Omental fat pad (tissue), 3 donors: ENCODE measurements at regions not wholly inside any gene's neighbourhood (a gene's known extent, or its start where the extent isn't known, plus 50 kb on each side); places are given as distances from the start of the nearest gene placed in this dataset.

ENCODE experiments used
- ATAC-seq: fragments of 150-250 bp; one replicate; pipeline ENCODE4 v1.9.1; 2016; ENCODE audit warnings: mild to moderate bottlenecking, moderate library complexity; ENCODE audit not compliant: low FRiP score
- DNase-seq: peaks from one replicate; pipeline ENCODE4 v3.0.0-alpha.2; 2019; ENCODE audit warnings: low spot score
- CTCF ChIP-seq, 3 donors: fragments of 450-650 bp; IDR thresholded peaks; one replicate each; pipeline ENCODE4 v1.5.1; 2016 to 2017; ENCODE audit warnings: antibody characterized with exemption in 3 of 3, mild to moderate bottlenecking in 3 of 3, moderate library complexity in 2 of 3

GRCh38 chr9:134258332-134258731 is 67.9 kb upstream of the RXRA start:
- no peak for TF ChIP-seq CTCF (IDR thresholded peaks at IDR 0.05)
- DNase-seq, result no peak
- no peak for ATAC-seq

- TF ChIP-seq CTCF (IDR thresholded peaks at IDR 0.05), result no peak
- ATAC-seq (no peak), DNase-seq (no peak)
Observed at GRCh38 chr9:134258828-134259546, 67.3 kb upstream of the RXRA start.

- ATAC-seq, result no peak
- DNase-seq, result no peak
- TF ChIP-seq CTCF (IDR thresholded peaks at IDR 0.05), result no peak
Observed at GRCh38 chr9:134259708-134260107, 66.5 kb upstream of the RXRA start.

GRCh38 chr9:134260801-134261200 is 65.5 kb upstream of the RXRA start:
- no peak for TF ChIP-seq CTCF (IDR thresholded peaks at IDR 0.05)
- ATAC-seq, result no peak
- DNase-seq, result no peak

GRCh38 chr9:134262035-134262434 is 64.2 kb upstream of the RXRA start:
- ATAC-seq (no peak), DNase-seq (no peak)
- TF ChIP-seq CTCF (IDR thresholded peaks at IDR 0.05), result no peak

GRCh38 chr9:134263596-134263995 is 62.7 kb upstream of the RXRA start:
- TF ChIP-seq CTCF (IDR thresholded peaks at IDR 0.05), result no peak
- DNase-seq, result no peak
- ATAC-seq, result no peak

GRCh38 chr9:134264169-134264568 is 62.1 kb upstream of the RXRA start:
- ATAC-seq (no peak), DNase-seq (no peak)
- no peak for TF ChIP-seq CTCF (IDR thresholded peaks at IDR 0.05)
